K562 (cell line): ENCODE measurements at regions not wholly inside any gene's neighbourhood (a gene's known extent, or its start where the extent isn't known, plus 50 kb on each side); places are given as distances from the start of the nearest gene placed in this dataset.

Experiments
- ATAC-seq: fragments of 200-7000 bp; cut with Tn5 transposase; 3 replicates; pipeline ENCODE4 v1.9.1; 2020; ENCODE audit warnings: moderate library complexity
- BruUV-seq: library from RNA; stranded (reverse); fragments of 400-500 nt; replicated peaks from 2 replicates; lab custom pipeline; 2021; lab: Mats Ljungman, UMichigan
- CTCF ChIA-PET: fragments of 300-600 bp; formaldehyde crosslinking; extraction: SDS; loops from one replicate; lab custom pipeline; 2021; ENCODE audit warnings: low intra/inter-chr PET ratio; lab: Yijun Ruan, JAX
- POLR2A ChIA-PET: fragments of 300-600, 350-650 bp; sonication (Branson Sonifier 250); formaldehyde crosslinking; extraction: SDS; loops from one replicate; lab custom pipeline; 2021; ENCODE audit warnings: antibody characterized with exemption, inconsistent platforms; lab: Yijun Ruan, JAX
- DNase-seq, 4 experiments: peaks; one replicate each; pipeline versions ENCODE4 v3.0.0 to v3.0.0-alpha.2; 2011 to 2018; ENCODE audit warnings: low spot score in 3 of 4, mixed read lengths in 3 of 4; ENCODE audit errors: extremely low read depth in 1 of 4
- FAIRE-seq: peaks from 2 replicates; lab custom pipeline; 2011; peaks lifted over from hg19 to GRCh38; lab: Jason Lieb, UNC
- H2AFZ ChIP-seq: 2 replicates; pipeline ENCODE4 v1.6.0; 2011; ENCODE audit warnings: low read depth, low read length, control low read depth, inconsistent platforms
- H3K27ac ChIP-seq: fragments of 200-600 bp; 3 replicates; pipeline ENCODE4 v1.8.0; 2011; ENCODE audit warnings: low read depth, mild to moderate bottlenecking, control low read depth, inconsistent platforms, low read length, moderate library complexity, mixed read lengths; ENCODE audit errors: extremely low read depth
- H3K27me3 ChIP-seq, 2 experiments: fragments of 300-600 bp in 1 of 2; 2 replicates in 1 of 2; 3 replicates in 1 of 2; pipeline versions ENCODE4 v1.6.0 to v1.8.0; 2011; ENCODE audit warnings: inconsistent platforms in 2 of 2, low read length in 2 of 2, mild to moderate bottlenecking in 1 of 2, mixed read lengths in 1 of 2, moderate library complexity in 1 of 2; ENCODE audit not compliant: control insufficient read depth in 2 of 2, insufficient read depth in 2 of 2
- H3K36me3 ChIP-seq: fragments of 300-600 bp; 3 replicates; pipeline ENCODE4 v1.8.0; 2011; ENCODE audit warnings: mild to moderate bottlenecking, low read length, inconsistent platforms; ENCODE audit not compliant: control insufficient read depth, insufficient read depth
- H3K4me1 ChIP-seq, 2 experiments: fragments of 200-600 bp in 1 of 2; replicated peaks in 1 of 2; 2 replicates in 1 of 2; 3 replicates in 1 of 2; pipeline versions ENCODE4 v1.5.1 to v1.8.0; 2011; ENCODE audit warnings: inconsistent platforms in 2 of 2, low read length in 2 of 2, mild to moderate bottlenecking in 1 of 2, mixed read lengths in 1 of 2, moderate library complexity in 1 of 2; ENCODE audit not compliant: control insufficient read depth in 2 of 2, insufficient read depth in 2 of 2
- H3K4me2 ChIP-seq: 2 replicates; pipeline ENCODE4 v1.6.1; 2011; ENCODE audit warnings: low read length, control low read depth, inconsistent platforms, mixed read lengths; ENCODE audit not compliant: insufficient read depth
- H3K4me3 ChIP-seq: fragments of 200-600 bp; sonication (generic), shearing (Covaris generic); 2 replicates; pipeline ENCODE4 v1.5.1; 2016; ENCODE audit warnings: control low read depth, inconsistent platforms
- H3K79me2 ChIP-seq: fragments of 200-600 bp; 3 replicates; pipeline ENCODE4 v1.8.0; 2011; ENCODE audit warnings: low read length, inconsistent platforms; ENCODE audit not compliant: control insufficient read depth, insufficient read depth
- H3K9ac ChIP-seq, 2 experiments: 2 replicates each; pipeline versions ENCODE4 v1.6.0 to v1.6.1; 2011; ENCODE audit warnings: low read depth in 2 of 2, low read length in 2 of 2, control low read depth in 1 of 2, inconsistent platforms in 1 of 2, mild to moderate bottlenecking in 1 of 2, mixed read lengths in 1 of 2; ENCODE audit not compliant: insufficient read depth in 1 of 2
- H3K9me1 ChIP-seq: one replicate; pipeline ENCODE4 v1.6.0; 2011; ENCODE audit warnings: inconsistent platforms, mild to moderate bottlenecking, low read length, moderate library complexity; ENCODE audit not compliant: control insufficient read depth, insufficient read depth
- H3K9me3 ChIP-seq: replicated peaks from 2 replicates; pipeline ENCODE4 v1.5.1; 2011; ENCODE audit warnings: low read depth, low read length, inconsistent platforms; ENCODE audit not compliant: control insufficient read depth, insufficient read depth
- H4K20me1 ChIP-seq: replicated peaks from 2 replicates; pipeline ENCODE4 v1.6.1; 2011; ENCODE audit warnings: low read length, inconsistent platforms, mixed read lengths; ENCODE audit not compliant: control insufficient read depth, insufficient read depth
- ARHGAP35 ChIP-seq: fragments of 450-650 bp; IDR thresholded peaks from 2 replicates; pipeline ENCODE4 v1.6.1; 2018; ENCODE audit not compliant: partially characterized antibody
- CHD2 ChIP-seq: IDR thresholded peaks from 2 replicates; pipeline ENCODE4 v1.6.1; 2011; ENCODE audit warnings: low read depth, low read length
- ELF1 ChIP-seq: fragments of 200-800 bp; sonication (Bioruptor generic); IDR thresholded peaks from 2 replicates; pipeline ENCODE4 v1.6.1; 2016; ENCODE audit warnings: missing genetic modification characterization, missing compliant biosample characterization
- ESRRB ChIP-seq: fragments of 250-450 bp; sonication (Bioruptor Pico); IDR thresholded peaks from 2 replicates; pipeline ENCODE4 v1.5.0; 2020; ENCODE audit warnings: mild to moderate bottlenecking, moderate library complexity, borderline replicate concordance
- JUND ChIP-seq, 2 experiments: IDR thresholded peaks; 2 replicates in 1 of 2; 3 replicates in 1 of 2; pipeline ENCODE4 v1.6.1; 2011; ENCODE audit warnings: borderline replicate concordance in 2 of 2, low read depth in 2 of 2, low read length in 2 of 2, improper control_type of control experiment in 1 of 2, missing biosample characterization in 1 of 2, missing genetic modification characterization in 1 of 2, missing genetic modification reagents in 1 of 2
- L3MBTL2 ChIP-seq: fragments of 450-650 bp; IDR thresholded peaks from 2 replicates; pipeline ENCODE4 v1.6.1; 2016; ENCODE audit warnings: mild to moderate bottlenecking, moderate library complexity
- POLR2B ChIP-seq: fragments of 450-650 bp; IDR thresholded peaks from 2 replicates; pipeline ENCODE4 v1.6.1; 2018; ENCODE audit warnings: low read depth; ENCODE audit not compliant: partially characterized antibody
- ZNF316 ChIP-seq: fragments of 450-650 bp; IDR thresholded peaks from 2 replicates; pipeline ENCODE4 v1.6.1; 2016
- WGBS: fragments of 100-300 bp; shearing (Covaris generic); methylation state at CpG from one replicate; pipeline ENCODE4 v1.1.6; 2016; ENCODE audit warnings: low coverage, mixed read lengths; ENCODE audit not compliant: insufficient coverage; ENCODE audit errors: missing lambda C conversion rate; 5-methylcytosine and 5-hydroxymethylcytosine counted together
- in situ Hi-C: fragments of 300-500 bp; cut with MboI; formaldehyde crosslinking; loops from 4 replicates; pipeline ENCODE4 v1.15.0; 2018; ENCODE audit warnings: inconsistent platforms, mixed read lengths
- intact Hi-C: fragments of 100-400 bp; cut with micrococcal nuclease; formaldehyde crosslinking; loops from 2 replicates; pipeline ENCODE4 v1.14.2; 2022

- no peak for TF ChIP-seq POLR2B
- no peak for TF ChIP-seq ZNF316
Measured at GRCh38 chr7:1309996-1310395, 77.3 kb downstream of the UNCX start (continued).

- FAIRE-seq: no peak
- H3K27ac ChIP-seq: no peak overlapping the region
- H2AFZ ChIP-seq: no peak overlapping the region
- H3K4me3 ChIP-seq: no peak overlapping the region
- no peak for DNase-seq
- in situ Hi-C loops: no loop called here
- peaks cover 0 to 3% of the 10 kb centered on the region in 2 experiments; a peak in 1 of 5 replicates for H3K4me1 ChIP-seq
- WGBS: 1% methylated on average over 21 of the region's 23 CpGs
- CTCF ChIA-PET: no interaction called here
- no peak for TF ChIP-seq JUND (IDR thresholded peaks at IDR 0.05; ENCODE audit: borderline replicate concordance, low read depth, low read length)
- TF ChIP-seq JUND (tag; IDR thresholded peaks at IDR 0.05; ENCODE audit: borderline replicate concordance, low read depth, low read length): no peak
- no peak for TF ChIP-seq ELF1 (tag)
- TF ChIP-seq ARHGAP35: no peak
- TF ChIP-seq ESRRB: no peak
- TF ChIP-seq CHD2: no peak
- TF ChIP-seq L3MBTL2: no peak
- H3K9me1 ChIP-seq: no peaks in the 10 kb centered on the region
- H4K20me1 ChIP-seq: no peaks in the 10 kb centered on the region
- H3K79me2 ChIP-seq: no peaks in the 10 kb centered on the region
- no peak for ATAC-seq
- POLR2A ChIA-PET: no interaction called here
- H3K27me3 ChIP-seq: peaks cover 13 to 56% of the 10 kb centered on the region in 2 experiments; a peak in 4 of 5 replicates
- no peaks in the 10 kb centered on the region for H3K9me3 ChIP-seq
- intact Hi-C loops: no loop called here
- no peak overlapping the region for H3K9ac ChIP-seq
- no peaks in the 10 kb centered on the region for H3K36me3 ChIP-seq
- no peak overlapping the region for H3K4me2 ChIP-seq
- no TSS peak for BruUV-seq
Measured at GRCh38 chr7:1310936-1311335, 78.3 kb downstream of the UNCX start.
